Lung (tissue), 11 donors: ENCODE measurements at regions not wholly inside any gene's neighbourhood (a gene's known extent, or its start where the extent isn't known, plus 50 kb on each side); places are given as distances from the start of the nearest gene placed in this dataset.

Experiments
- ATAC-seq: fragments of 200-7000 bp; cut with Tn5 transposase; one replicate; pipeline ENCODE4 v1.9.1; 2020; ENCODE audit warnings: moderate number of reproducible peaks; ENCODE audit not compliant: insufficient read depth, low FRiP score
- DNase-seq, 3 donors: peaks; one replicate each; pipeline ENCODE4 v3.0.0-alpha.2; 2013 to 2017
- H3K27ac ChIP-seq, 2 donors: one replicate each; pipeline ENCODE4 v1.5.1; 2013; ENCODE audit warnings: mild to moderate bottlenecking in 2 of 2, moderate library complexity in 2 of 2, control low read depth in 1 of 2, inconsistent platforms in 1 of 2, low read depth in 1 of 2, low read length in 1 of 2
- H3K27me3 ChIP-seq, 3 donors: one replicate each; pipeline ENCODE4 v1.5.1; 2013; ENCODE audit warnings: low read length in 2 of 3; ENCODE audit not compliant: control insufficient read depth in 3 of 3, insufficient read depth in 3 of 3
- H3K36me3 ChIP-seq, 4 donors: one replicate each; pipeline ENCODE4 v1.5.1; 2013; ENCODE audit warnings: low read length in 4 of 4, mild to moderate bottlenecking in 1 of 4, moderate library complexity in 1 of 4; ENCODE audit not compliant: control insufficient read depth in 4 of 4, insufficient read depth in 4 of 4
- H3K4me1 ChIP-seq, 5 donors: one replicate each; pipeline ENCODE4 v1.5.1; 2013; ENCODE audit warnings: low read length in 5 of 5, mild to moderate bottlenecking in 2 of 5, moderate library complexity in 1 of 5; ENCODE audit not compliant: control insufficient read depth in 5 of 5, insufficient read depth in 5 of 5
- H3K4me3 ChIP-seq: one replicate; pipeline ENCODE4 v1.5.1; 2013; ENCODE audit warnings: mild to moderate bottlenecking, control low read depth, moderate library complexity
- H3K9ac ChIP-seq, 2 donors: one replicate each; pipeline ENCODE4 v1.5.1; 2013; ENCODE audit warnings: low read length in 2 of 2, control low read depth in 1 of 2; ENCODE audit not compliant: insufficient read depth in 1 of 2
- H3K9me3 ChIP-seq, 4 donors: one replicate each; pipeline ENCODE4 v1.5.1; 2013; ENCODE audit warnings: low read length in 3 of 4, mild to moderate bottlenecking in 1 of 4, moderate library complexity in 1 of 4; ENCODE audit not compliant: control insufficient read depth in 4 of 4, insufficient read depth in 3 of 4
- WGBS, 2 donors: extraction: QIAGEN DNeasy Blood & Tissue Kit; methylation state at CpG; one replicate each; pipeline ENCODE4 v1.1.7; 2013; 5-methylcytosine and 5-hydroxymethylcytosine counted together
- TF ChIP-seq, protein P1 (sequence below): IDR thresholded peaks from 2 replicates; pipeline ENCODE4 v1.5.1; 2012; ENCODE audit warnings: mild to moderate bottlenecking; ENCODE audit errors: control extremely low read depth, extremely low read depth
- donor health status: control.
- donor health status: control.
- donor health status: Bipolar disorder and iron deficiency.
- donor health status: healthy.
- donor health status: DM: yes; HTN: yes; CAD: no.

GRCh38 chr3:1938975-1939374 lies 159.7 kb upstream of the CNTN4 start:
- Histone ChIP-seq H3K27me3 (no peaks in the 10 kb centered on the region), H3K36me3 (no peaks in the 10 kb centered on the region), H3K9me3 (no peaks in the 10 kb centered on the region), H3K9ac (no peak overlapping the region), H3K27ac (no peak overlapping the region), H3K4me1 (no peaks in the 10 kb centered on the region), H3K4me3 (no peak overlapping the region)
- no peak for ATAC-seq
- no peak for DNase-seq
- 83 to 88% methylated on average over 4 of the region's 4 CpGs for whole genome bisulfite sequencing, 2 donors
- TF ChIP-seq, protein P1, sequence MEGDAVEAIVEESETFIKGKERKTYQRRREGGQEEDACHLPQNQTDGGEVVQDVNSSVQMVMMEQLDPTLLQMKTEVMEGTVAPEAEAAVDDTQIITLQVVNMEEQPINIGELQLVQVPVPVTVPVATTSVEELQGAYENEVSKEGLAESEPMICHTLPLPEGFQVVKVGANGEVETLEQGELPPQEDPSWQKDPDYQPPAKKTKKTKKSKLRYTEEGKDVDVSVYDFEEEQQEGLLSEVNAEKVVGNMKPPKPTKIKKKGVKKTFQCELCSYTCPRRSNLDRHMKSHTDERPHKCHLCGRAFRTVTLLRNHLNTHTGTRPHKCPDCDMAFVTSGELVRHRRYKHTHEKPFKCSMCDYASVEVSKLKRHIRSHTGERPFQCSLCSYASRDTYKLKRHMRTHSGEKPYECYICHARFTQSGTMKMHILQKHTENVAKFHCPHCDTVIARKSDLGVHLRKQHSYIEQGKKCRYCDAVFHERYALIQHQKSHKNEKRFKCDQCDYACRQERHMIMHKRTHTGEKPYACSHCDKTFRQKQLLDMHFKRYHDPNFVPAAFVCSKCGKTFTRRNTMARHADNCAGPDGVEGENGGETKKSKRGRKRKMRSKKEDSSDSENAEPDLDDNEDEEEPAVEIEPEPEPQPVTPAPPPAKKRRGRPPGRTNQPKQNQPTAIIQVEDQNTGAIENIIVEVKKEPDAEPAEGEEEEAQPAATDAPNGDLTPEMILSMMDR = no peak

DNA sequence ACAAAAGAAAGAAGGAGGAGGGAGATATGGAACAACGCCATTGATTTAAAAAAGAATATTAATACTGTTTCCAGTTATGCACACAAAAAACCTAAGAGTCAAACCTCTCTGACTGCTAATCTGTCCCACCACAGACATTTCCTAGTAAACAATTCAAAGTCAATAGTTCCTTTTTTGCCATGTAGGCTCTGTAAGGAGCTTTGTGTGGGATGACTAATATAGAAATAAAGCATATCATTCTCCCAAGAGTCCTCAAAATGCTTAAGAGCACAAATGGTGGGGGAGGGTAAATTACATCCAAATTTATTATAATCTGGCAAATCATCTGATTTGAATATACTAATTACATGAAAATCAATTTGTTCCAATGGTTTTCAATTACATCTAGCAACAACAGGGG lies 155.9 kb upstream of the CNTN4 start:
- ATAC-seq (no peak), DNase-seq (no peak)
- TF ChIP-seq, protein P1 = no peak
- no peaks in the 10 kb centered on the region for H3K36me3 ChIP-seq
- no peaks in the 10 kb centered on the region for H3K9me3 ChIP-seq
- H3K4me1 ChIP-seq = no peaks in the 10 kb centered on the region
- 42 to 47% methylated on average over 1 of the region's 1 CpG for WGBS, 2 donors
- no peaks in the 10 kb centered on the region for H3K27me3 ChIP-seq
- no peak overlapping the region for H3K4me3 ChIP-seq
- H3K27ac ChIP-seq = no peak overlapping the region
- no peak overlapping the region for H3K9ac ChIP-seq

DNA sequence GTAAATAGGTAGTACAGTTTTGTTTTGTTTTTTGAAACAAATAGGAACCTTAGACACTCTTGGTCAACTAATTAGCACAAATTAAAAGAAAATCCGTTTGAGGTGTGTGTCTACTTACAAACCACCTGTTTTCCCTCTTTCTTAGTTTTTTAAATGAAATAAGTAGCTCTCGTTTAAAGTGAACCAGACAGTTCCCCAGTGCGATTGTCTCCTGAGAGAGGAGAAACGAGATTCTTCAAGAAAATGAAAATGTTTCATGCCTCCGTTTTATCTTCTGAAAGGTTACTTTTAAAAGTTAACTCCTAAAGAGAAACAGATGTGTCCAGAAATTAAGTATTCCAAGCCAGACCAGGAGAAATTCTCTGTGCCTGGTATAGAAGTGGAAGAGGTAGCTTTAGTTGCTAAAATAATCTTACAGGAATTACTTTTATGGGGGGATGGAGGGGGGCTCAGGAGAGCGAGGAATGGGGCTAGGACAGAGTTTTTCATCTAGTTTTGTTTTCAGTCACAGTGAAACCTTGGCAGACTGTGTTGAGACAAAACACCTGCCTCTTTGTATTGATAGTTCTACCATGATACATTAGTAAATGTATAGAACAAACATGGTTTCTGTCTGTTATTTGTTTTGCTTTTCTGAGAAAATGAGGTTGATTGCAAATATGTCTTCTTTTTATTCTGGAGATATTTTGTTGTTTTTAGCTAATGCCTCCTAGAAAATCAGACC lies 155.1 kb upstream of the CNTN4 start:
- 55 to 69% methylated on average over 6 of the region's 6 CpGs for WGBS, 2 donors
- H3K9ac ChIP-seq = no peak overlapping the region
- H3K27me3 ChIP-seq = no peaks in the 10 kb centered on the region
- H3K36me3 ChIP-seq = no peaks in the 10 kb centered on the region
- TF ChIP-seq, protein P1 = no peak
- no peak for ATAC-seq
- H3K27ac ChIP-seq = no peak overlapping the region
- no peaks in the 10 kb centered on the region for H3K9me3 ChIP-seq
- no peak for DNase-seq
- no peak overlapping the region for H3K4me3 ChIP-seq
- H3K4me1 ChIP-seq = no peaks in the 10 kb centered on the region

DNA sequence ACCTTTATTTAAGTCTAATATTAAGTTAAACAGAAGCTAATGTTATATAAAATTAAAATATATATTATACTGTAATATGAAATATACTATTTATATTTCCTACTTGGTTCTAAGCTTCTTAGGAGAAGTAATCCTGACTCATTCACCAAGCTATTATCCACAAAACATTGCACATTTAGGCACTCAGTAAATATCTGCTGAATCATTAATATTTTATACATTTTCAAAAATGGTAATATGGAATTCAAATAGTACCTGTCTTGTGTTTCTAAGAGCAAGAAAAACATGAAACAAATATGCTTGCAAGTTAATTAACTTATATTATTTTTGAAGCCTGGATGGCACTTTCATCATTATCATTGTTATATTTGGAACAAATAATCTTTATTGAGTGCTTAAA lies 153.0 kb upstream of the CNTN4 start:
- TF ChIP-seq, protein P1 = no peak
- H3K27ac ChIP-seq = no peak overlapping the region
- H3K4me3 ChIP-seq = no peak overlapping the region
- DNase-seq (no peak), ATAC-seq (no peak)
- no peaks in the 10 kb centered on the region for H3K27me3 ChIP-seq
- no peak overlapping the region for H3K9ac ChIP-seq
- H3K36me3 ChIP-seq = no peaks in the 10 kb centered on the region
- no peaks in the 10 kb centered on the region for H3K4me1 ChIP-seq
- no peaks in the 10 kb centered on the region for H3K9me3 ChIP-seq
